H9 (cell line): ENCODE measurements at regions not wholly inside any gene's neighbourhood (a gene's known extent, or its start where the extent isn't known, plus 50 kb on each side); places are given as distances from the start of the nearest gene placed in this dataset.

Experiments used
- DNase-seq: peaks from one replicate; pipeline ENCODE4 v3.0.0-alpha.2; 2017
- H2AFZ ChIP-seq: one replicate; pipeline ENCODE4 v1.6.1; 2013; ENCODE audit warnings: mild to moderate bottlenecking, low read length, control low read depth, moderate library complexity
- H2AK5ac ChIP-seq: 2 replicates; pipeline ENCODE4 v1.6.1; 2013; ENCODE audit warnings: low read length, control low read depth, mixed read lengths; ENCODE audit not compliant: insufficient read length
- H2BK120ac ChIP-seq: one replicate; pipeline ENCODE4 v1.6.1; 2013; ENCODE audit warnings: low read depth, mild to moderate bottlenecking, low read length, control low read depth, inconsistent platforms; ENCODE audit not compliant: poor library complexity, severe bottlenecking
- H2BK12ac ChIP-seq: 2 replicates; pipeline ENCODE4 v1.6.1; 2013; ENCODE audit warnings: low read length, control low read depth, mixed read lengths, low read depth; ENCODE audit not compliant: insufficient read length
- H2BK15ac ChIP-seq: 2 replicates; pipeline ENCODE4 v1.6.1; 2013; ENCODE audit warnings: low read depth, low read length, control low read depth
- H2BK20ac ChIP-seq: one replicate; pipeline ENCODE4 v1.6.1; 2013; ENCODE audit warnings: low read depth, mild to moderate bottlenecking, low read length, control low read depth, inconsistent platforms; ENCODE audit not compliant: poor library complexity, severe bottlenecking
- H2BK5ac ChIP-seq: 2 replicates; pipeline ENCODE4 v1.6.1; 2013; ENCODE audit warnings: low read length, control low read depth, mixed read lengths; ENCODE audit not compliant: insufficient read length
- H3K14ac ChIP-seq: 2 replicates; pipeline ENCODE4 v1.6.1; 2013; ENCODE audit warnings: low read length, control low read depth; ENCODE audit not compliant: insufficient read depth
- H3K18ac ChIP-seq: 2 replicates; pipeline ENCODE4 v1.6.1; 2013; ENCODE audit warnings: low read depth, mild to moderate bottlenecking, mixed read lengths, low read length, control low read depth; ENCODE audit not compliant: insufficient read length
- H3K23ac ChIP-seq: 2 replicates; pipeline ENCODE4 v1.6.1; 2013; ENCODE audit warnings: low read length, control low read depth, mixed read lengths, low read depth; ENCODE audit not compliant: insufficient read length
- H3K23me2 ChIP-seq: 2 replicates; pipeline ENCODE4 v1.6.1; 2013; ENCODE audit warnings: low read depth, mild to moderate bottlenecking, mixed read lengths, low read length, control low read depth; ENCODE audit not compliant: insufficient read length, poor library complexity, severe bottlenecking
- H3K27ac ChIP-seq: 2 replicates; pipeline ENCODE4 v1.5.1; 2013; ENCODE audit warnings: low read length, control low read depth, mixed read lengths, low read depth; ENCODE audit not compliant: insufficient read length
- H3K27me3 ChIP-seq: 2 replicates; pipeline ENCODE4 v1.6.1; 2013; ENCODE audit warnings: low read length, control low read depth, inconsistent platforms; ENCODE audit not compliant: insufficient read depth
- H3K4ac ChIP-seq: 2 replicates; pipeline ENCODE4 v1.6.1; 2013; ENCODE audit warnings: low read depth, mild to moderate bottlenecking, control low read depth, inconsistent platforms, low read length, moderate library complexity
- H3K4me1 ChIP-seq: 2 replicates; pipeline ENCODE4 v1.6.1; 2013; ENCODE audit warnings: low read length, control low read depth, inconsistent platforms; ENCODE audit not compliant: insufficient read depth
- H3K4me2 ChIP-seq: 2 replicates; pipeline ENCODE4 v1.6.1; 2013; ENCODE audit warnings: low read length, control low read depth, mixed read lengths; ENCODE audit not compliant: insufficient read length, insufficient read depth
- H3K56ac ChIP-seq: 2 replicates; pipeline ENCODE4 v1.6.1; 2013; ENCODE audit warnings: low read depth, mild to moderate bottlenecking, mixed read lengths, low read length, control low read depth; ENCODE audit not compliant: insufficient read length
- H3K79me1 ChIP-seq: 2 replicates; pipeline ENCODE4 v1.6.1; 2013; ENCODE audit warnings: low read depth, mild to moderate bottlenecking, moderate library complexity, low read length, control low read depth, inconsistent platforms; ENCODE audit not compliant: insufficient read depth, poor library complexity, severe bottlenecking
- H3K79me2 ChIP-seq: 2 replicates; pipeline ENCODE4 v1.6.1; 2013; ENCODE audit warnings: low read length, control low read depth, inconsistent platforms; ENCODE audit not compliant: insufficient read depth
- H3K9ac ChIP-seq: 2 replicates; pipeline ENCODE4 v1.6.1; 2013; ENCODE audit warnings: low read length, control low read depth, mixed read lengths; ENCODE audit not compliant: insufficient read length; ENCODE audit errors: extremely low read depth
- H3K9me3 ChIP-seq: one replicate; pipeline ENCODE4 v1.6.1; 2013; ENCODE audit warnings: low read depth, low read length, inconsistent platforms; ENCODE audit not compliant: control insufficient read depth
- H3T11ph ChIP-seq: one replicate; pipeline ENCODE4 v1.6.1; 2013; ENCODE audit warnings: mild to moderate bottlenecking, low read length, control low read depth, inconsistent platforms
- H4K20me1 ChIP-seq: one replicate; pipeline ENCODE4 v1.6.1; 2013; ENCODE audit not compliant: control insufficient read depth, insufficient read length, insufficient read depth
- H4K5ac ChIP-seq: 2 replicates; pipeline ENCODE4 v1.6.1; 2013; ENCODE audit warnings: low read depth, mild to moderate bottlenecking, mixed read lengths, low read length, control low read depth; ENCODE audit not compliant: insufficient read length
- H4K8ac ChIP-seq: replicated peaks from 2 replicates; pipeline ENCODE4 v1.6.1; 2013; ENCODE audit warnings: low read length, control low read depth, mixed read lengths, low read depth; ENCODE audit not compliant: insufficient read length
- H4K91ac ChIP-seq: 2 replicates; pipeline ENCODE4 v1.6.1; 2013; ENCODE audit warnings: low read depth, mild to moderate bottlenecking, moderate library complexity, mixed read lengths, low read length, control low read depth; ENCODE audit not compliant: insufficient read length
- H3K27ac Mint-ChIP-seq, 3 experiments: 2 replicates in 2 of 3; 3 replicates in 1 of 3; pipeline ENCODE4 v1.8.0; 2020 to 2021; ENCODE audit warnings: mixed read lengths in 3 of 3, mild to moderate bottlenecking in 1 of 3, moderate library complexity in 1 of 3
- H3K27me3 Mint-ChIP-seq: 2 replicates; pipeline ENCODE4 v1.8.0; 2021; ENCODE audit warnings: low read depth, mild to moderate bottlenecking, moderate library complexity, mixed read lengths
- H3K36me3 Mint-ChIP-seq, 3 experiments: 2 replicates in 2 of 3; 3 replicates in 1 of 3; pipeline ENCODE4 v1.8.0; 2020 to 2021; ENCODE audit warnings: low read depth in 3 of 3, mixed read lengths in 3 of 3; ENCODE audit not compliant: insufficient read depth in 1 of 3
- H3K4me1 Mint-ChIP-seq, 2 experiments: 2 replicates each; pipeline ENCODE4 v1.8.0; 2020; ENCODE audit warnings: mixed read lengths in 2 of 2
- H3K4me3 Mint-ChIP-seq, 2 experiments: 2 replicates in 1 of 2; 3 replicates in 1 of 2; pipeline ENCODE4 v1.8.0; 2020 to 2021; ENCODE audit warnings: mild to moderate bottlenecking in 2 of 2, mixed read lengths in 2 of 2, moderate library complexity in 1 of 2
- H3K9me3 Mint-ChIP-seq, 2 experiments: 2 replicates in 1 of 2; 3 replicates in 1 of 2; pipeline ENCODE4 v1.8.0; 2020; ENCODE audit warnings: mild to moderate bottlenecking in 2 of 2, mixed read lengths in 2 of 2, moderate library complexity in 1 of 2
- CTCF ChIP-seq: fragments of 200-600 bp; sonication (generic); conservative IDR thresholded peaks from 3 replicates; pipeline ENCODE4 v1.8.0; 2021; ENCODE audit warnings: antibody characterized with exemption, mild to moderate bottlenecking
- WGBS: extraction: QIAGEN DNeasy Blood & Tissue Kit; methylation state at CpG from one replicate; pipeline ENCODE4 v1.1.7; 2013; ENCODE audit warnings: missing lambda C conversion rate, low lambda C conversion rate, mixed read lengths; ENCODE audit not compliant: insufficient read length; ENCODE audit errors: extremely low coverage; 5-methylcytosine and 5-hydroxymethylcytosine counted together

GRCh38 chr12:115464661-115465060 is 780.7 kb upstream of the TBX3 start:
- Histone ChIP-seq H3K56ac (no peak overlapping the region), H3K14ac (no peak overlapping the region), H4K91ac (no peak overlapping the region), H2BK15ac (no peak overlapping the region), H2BK120ac (no peak overlapping the region), H2BK12ac (no peak overlapping the region), H3K23ac (no peak overlapping the region), H2AK5ac (no peak overlapping the region), H2BK20ac (no peak overlapping the region), H2AFZ (no peak overlapping the region), H3K27me3 (no peaks in the 10 kb centered on the region), H3T11ph (no peak overlapping the region), H3K23me2 (no peaks in the 10 kb centered on the region), H3K27ac (no peak overlapping the region), H3K4me1 (no peaks in the 10 kb centered on the region; the same call in 1 of the 2 replicates), H3K9ac (no peak overlapping the region), H3K9me3 (no peaks in the 10 kb centered on the region), H4K8ac (no peak overlapping the region), H4K20me1 (no peaks in the 10 kb centered on the region), H2BK5ac (no peak overlapping the region), H3K4ac (no peak overlapping the region), H3K4me2 (no peak overlapping the region), H3K79me1 (no peaks in the 10 kb centered on the region), H3K79me2 (no peaks in the 10 kb centered on the region), H4K5ac (no peak overlapping the region), H3K18ac (no peak overlapping the region)
- Mint-ChIP-seq H3K36me3 (peaks cover 0 to 4% (median 0%) of the 10 kb centered on the region in 3 experiments; a peak in 1 of 7 replicates), H3K4me1 (peaks cover 9% of the 10 kb centered on the region in 2 experiments), H3K4me3 (no peak overlapping the region), H3K27me3 (no peaks in the 10 kb centered on the region; the same call in 1 of the 2 replicates), H3K9me3 (peaks cover 2% of the 10 kb centered on the region in 2 experiments; a peak in 3 of 5 replicates), H3K27ac (no peak overlapping the region)
- DNase-seq: no peak
- no CpG with 5 or more reads among the region's 7 CpGs for WGBS
- TF ChIP-seq CTCF: no peak
